Ovary (tissue), 3 donors: ENCODE measurements at regions not wholly inside any gene's neighbourhood (a gene's known extent, or its start where the extent isn't known, plus 50 kb on each side); places are given as distances from the start of the nearest gene placed in this dataset.

Experiments used
- POLR2A ChIP-seq: fragments of 450-650 bp; IDR thresholded peaks from one replicate; pipeline ENCODE4 v1.6.1; 2017; ENCODE audit warnings: antibody characterized with exemption, mild to moderate bottlenecking, moderate library complexity
- TF ChIP-seq, protein P1 (sequence below), 3 donors: fragments of 450-650 bp in 2 of 3; fragments of 200-600 bp in 1 of 3; IDR thresholded peaks; one replicate each; pipeline versions ENCODE4 v1.5.1 to v1.8.0; 2016 to 2022; ENCODE audit warnings: antibody characterized with exemption in 3 of 3, mild to moderate bottlenecking in 1 of 3
- donor health status: DM: no; HTN: no; CAD: no.

- TF ChIP-seq, protein P1, sequence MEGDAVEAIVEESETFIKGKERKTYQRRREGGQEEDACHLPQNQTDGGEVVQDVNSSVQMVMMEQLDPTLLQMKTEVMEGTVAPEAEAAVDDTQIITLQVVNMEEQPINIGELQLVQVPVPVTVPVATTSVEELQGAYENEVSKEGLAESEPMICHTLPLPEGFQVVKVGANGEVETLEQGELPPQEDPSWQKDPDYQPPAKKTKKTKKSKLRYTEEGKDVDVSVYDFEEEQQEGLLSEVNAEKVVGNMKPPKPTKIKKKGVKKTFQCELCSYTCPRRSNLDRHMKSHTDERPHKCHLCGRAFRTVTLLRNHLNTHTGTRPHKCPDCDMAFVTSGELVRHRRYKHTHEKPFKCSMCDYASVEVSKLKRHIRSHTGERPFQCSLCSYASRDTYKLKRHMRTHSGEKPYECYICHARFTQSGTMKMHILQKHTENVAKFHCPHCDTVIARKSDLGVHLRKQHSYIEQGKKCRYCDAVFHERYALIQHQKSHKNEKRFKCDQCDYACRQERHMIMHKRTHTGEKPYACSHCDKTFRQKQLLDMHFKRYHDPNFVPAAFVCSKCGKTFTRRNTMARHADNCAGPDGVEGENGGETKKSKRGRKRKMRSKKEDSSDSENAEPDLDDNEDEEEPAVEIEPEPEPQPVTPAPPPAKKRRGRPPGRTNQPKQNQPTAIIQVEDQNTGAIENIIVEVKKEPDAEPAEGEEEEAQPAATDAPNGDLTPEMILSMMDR (IDR thresholded peaks at IDR 0.05): no peak
- TF ChIP-seq POLR2A: no peak
These were observed 798.1 kb downstream of the PDHA2 start for GRCh38 chr4:96637971-96638412.
